Renal cortex interstitium (tissue), 11 donors: ENCODE measurements at regions not wholly inside any gene's neighbourhood (a gene's known extent, or its start where the extent isn't known, plus 50 kb on each side); places are given as distances from the start of the nearest gene placed in this dataset.

Experiments used
- DNase-seq, 11 donors: peaks; one replicate each; pipeline ENCODE4 v3.0.0-alpha.2; 2013; ENCODE audit warnings: low read depth in 9 of 11, low spot score in 4 of 11; ENCODE audit errors: extremely low read depth in 1 of 11

GRCh38 chr18:31245820-31246219, 72.1 kb upstream of the DSG1 start:
- DNase-seq = no peak

GRCh38 chr18:31246460-31246859, 71.5 kb upstream of the DSG1 start:
- no peak for DNase-seq

DNA sequence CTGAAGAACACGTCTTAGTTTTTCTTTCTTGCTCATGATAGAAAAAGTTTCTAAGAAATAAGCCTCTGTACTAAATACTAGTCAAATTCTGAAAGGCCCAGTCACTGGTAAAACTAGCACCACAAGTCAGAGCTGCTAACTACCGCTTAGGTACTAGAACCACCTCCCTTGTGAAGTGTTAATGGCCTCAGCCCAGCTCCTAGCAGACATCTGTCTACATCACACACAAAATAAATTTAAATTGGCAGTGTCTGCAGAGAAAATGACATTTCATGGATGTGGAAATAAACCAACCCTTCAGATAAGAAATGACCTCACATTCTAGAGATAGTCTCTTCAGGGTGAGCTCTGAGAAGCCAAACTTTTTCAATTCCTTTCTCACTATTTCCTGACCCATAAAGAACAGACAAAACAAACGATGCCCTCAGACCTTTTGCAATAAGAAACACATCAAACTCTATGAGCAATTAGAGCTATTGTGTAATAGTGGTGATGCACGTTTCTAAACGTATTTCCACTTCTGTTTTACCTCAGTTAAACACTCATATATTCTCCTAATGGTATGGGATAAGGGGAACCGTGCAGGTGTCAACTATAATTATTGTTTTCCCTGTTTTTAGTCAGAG, 70.3 kb upstream of the DSG1 start:
- no peak for DNase-seq

GRCh38 chr18:31248783-31249521, 69.0 kb upstream of the DSG1 start:
- no peak for DNase-seq

- no peak for DNase-seq
Observed at GRCh38 chr18:31250902-31251301, 67.1 kb upstream of the DSG1 start.

GRCh38 chr18:31252522-31252921, 65.4 kb upstream of the DSG1 start:
- DNase-seq = no peak

GRCh38 chr18:31255953-31256352, 62.0 kb upstream of the DSG1 start:
- no peak for DNase-seq

- no peak for DNase-seq
Observed at GRCh38 chr18:31258789-31259188, 59.2 kb upstream of the DSG1 start.

GRCh38 chr18:31261792-31262582, 56.0 kb upstream of the DSG1 start:
- DNase-seq = no peak

DNA sequence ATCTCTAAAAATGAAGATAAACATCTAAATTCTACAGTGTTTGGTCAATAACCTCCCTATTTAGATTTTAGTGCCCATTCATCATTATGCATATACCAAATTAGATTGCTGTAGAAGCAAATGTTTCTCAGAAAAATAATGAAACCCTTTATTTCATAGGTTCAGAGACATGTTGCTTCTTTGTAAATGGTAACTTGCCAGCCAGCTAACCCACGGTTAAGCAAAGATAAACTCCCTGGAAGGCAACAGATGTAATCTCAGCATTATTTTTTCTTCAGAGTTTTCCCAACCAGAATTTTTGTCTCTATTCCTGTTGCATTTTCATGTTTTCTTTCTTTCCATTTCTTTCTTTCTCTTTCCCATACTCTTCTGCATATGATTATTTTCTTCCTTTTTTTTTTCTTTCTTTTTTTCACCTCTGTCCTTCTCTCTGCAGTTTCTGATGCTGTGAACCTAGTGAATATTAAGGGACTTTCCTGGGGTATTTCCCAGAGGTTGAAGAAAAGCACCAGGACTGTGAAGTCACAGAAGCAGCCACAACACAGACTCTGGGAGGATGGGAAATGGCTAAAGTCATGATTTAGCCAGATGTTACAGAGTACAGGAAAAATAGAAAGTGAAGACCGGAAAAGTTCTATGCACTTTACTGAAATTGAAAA, 50.0 kb upstream of the DSG1 start:
- no peak for DNase-seq
